ENCODE measurements at regions not wholly inside any gene's neighbourhood (a gene's known extent, or its start where the extent isn't known, plus 50 kb on each side); places are given as distances from the start of the nearest gene placed in this dataset.
"Not testable (repeated sequence)": the region's sequence is repeated elsewhere in the genome, so short reads cannot be mapped to it uniquely, and the experiment has no call there.

DNA sequence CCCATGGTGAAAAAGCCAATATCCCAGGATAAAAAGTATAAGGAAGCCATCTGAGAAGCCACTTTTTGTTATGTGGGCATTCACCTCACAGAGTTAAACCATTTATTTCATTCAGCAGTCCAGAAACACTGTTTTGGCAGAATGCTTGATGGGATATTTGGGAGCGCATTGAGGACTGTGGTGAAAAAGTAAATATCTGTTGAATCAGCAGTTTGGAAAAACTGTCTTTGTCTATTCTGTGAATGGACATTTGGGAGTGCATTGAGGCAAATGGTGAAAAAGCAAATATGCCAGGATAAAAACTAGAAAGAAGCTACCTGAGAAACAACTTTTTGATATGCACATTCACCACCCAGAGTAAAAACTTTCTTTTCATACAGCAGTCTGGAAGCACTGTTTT lies 276.2 kb upstream of the TRIM48 start:
- Histone ChIP-seq H3K27me3 (no peaks in the 10 kb centered on the region), H3K4me1 (no peaks in the 10 kb centered on the region), H3K4me3 (no peak overlapping the region), H3K36me3 (no peaks in the 10 kb centered on the region), H3K27ac (no peak overlapping the region), H3K9me3 (peaks cover 8% of the 10 kb centered on the region)
- TF ChIP-seq, protein P1, sequence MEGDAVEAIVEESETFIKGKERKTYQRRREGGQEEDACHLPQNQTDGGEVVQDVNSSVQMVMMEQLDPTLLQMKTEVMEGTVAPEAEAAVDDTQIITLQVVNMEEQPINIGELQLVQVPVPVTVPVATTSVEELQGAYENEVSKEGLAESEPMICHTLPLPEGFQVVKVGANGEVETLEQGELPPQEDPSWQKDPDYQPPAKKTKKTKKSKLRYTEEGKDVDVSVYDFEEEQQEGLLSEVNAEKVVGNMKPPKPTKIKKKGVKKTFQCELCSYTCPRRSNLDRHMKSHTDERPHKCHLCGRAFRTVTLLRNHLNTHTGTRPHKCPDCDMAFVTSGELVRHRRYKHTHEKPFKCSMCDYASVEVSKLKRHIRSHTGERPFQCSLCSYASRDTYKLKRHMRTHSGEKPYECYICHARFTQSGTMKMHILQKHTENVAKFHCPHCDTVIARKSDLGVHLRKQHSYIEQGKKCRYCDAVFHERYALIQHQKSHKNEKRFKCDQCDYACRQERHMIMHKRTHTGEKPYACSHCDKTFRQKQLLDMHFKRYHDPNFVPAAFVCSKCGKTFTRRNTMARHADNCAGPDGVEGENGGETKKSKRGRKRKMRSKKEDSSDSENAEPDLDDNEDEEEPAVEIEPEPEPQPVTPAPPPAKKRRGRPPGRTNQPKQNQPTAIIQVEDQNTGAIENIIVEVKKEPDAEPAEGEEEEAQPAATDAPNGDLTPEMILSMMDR (IDR thresholded peaks at IDR 0.05) = no peak
- ATAC-seq (no peak), DNase-seq (no peak)
- intact Hi-C loops (cut with DNase I) = no loop called here

DNA sequence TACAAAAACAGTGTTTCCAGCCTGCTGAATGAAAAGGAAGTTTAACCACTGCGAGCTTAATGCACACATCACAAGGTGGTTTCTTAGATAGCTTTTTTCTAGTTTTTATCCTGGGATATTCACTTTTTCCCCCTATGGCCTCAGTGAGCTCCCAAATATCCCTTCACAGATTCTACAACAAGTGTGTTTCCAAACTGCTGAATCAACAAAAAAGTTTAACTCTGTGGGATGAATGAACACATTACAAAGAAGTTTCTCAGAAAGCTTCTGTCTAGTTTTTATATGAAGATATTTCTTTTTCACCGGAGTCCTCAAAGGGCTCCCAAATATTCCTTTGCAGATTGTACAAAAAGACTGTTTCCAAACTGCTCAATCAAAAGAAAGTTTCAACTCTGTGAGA lies 233.1 kb upstream of the TRIM48 start:
- H3K9me3 ChIP-seq = peaks cover 33% of the 10 kb centered on the region
- H3K27me3 ChIP-seq; H3K4me1 ChIP-seq; intact Hi-C loops (cut with DNase I); DNase-seq; H3K36me3 ChIP-seq; ATAC-seq; H3K4me3 ChIP-seq; H3K27ac ChIP-seq: not testable (repeated sequence)

DNA sequence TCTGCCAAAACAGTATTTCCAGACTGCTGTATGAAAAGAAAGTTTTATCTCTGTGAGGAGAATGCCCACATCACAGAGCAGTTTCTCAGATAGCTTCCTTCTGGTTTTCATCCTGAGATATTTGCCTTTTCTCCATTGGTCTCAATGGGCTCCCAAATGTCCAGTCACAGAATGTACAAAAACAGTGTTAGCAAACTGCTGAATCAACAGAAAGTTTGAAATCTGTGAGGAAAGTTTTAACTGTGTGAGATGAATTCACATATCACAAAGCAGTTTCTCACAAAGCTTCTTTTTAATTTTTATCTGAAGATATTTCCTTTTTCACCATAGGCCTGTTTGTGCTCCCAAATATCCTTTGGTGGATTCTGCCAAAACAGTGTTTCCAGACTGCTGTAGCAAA lies 207.2 kb upstream of the TRIM48 start:
- no peak overlapping the region for H3K27ac ChIP-seq
- no peak overlapping the region for H3K4me3 ChIP-seq
- H3K36me3 ChIP-seq = no peaks in the 10 kb centered on the region
- no peak for DNase-seq
- no peaks in the 10 kb centered on the region for H3K27me3 ChIP-seq
- ATAC-seq = no peak
- intact Hi-C loops (cut with DNase I) = no loop called here
- TF ChIP-seq, protein P1 (IDR thresholded peaks at IDR 0.05) = no peak
- H3K4me1 ChIP-seq = no peaks in the 10 kb centered on the region
- peaks cover 57% of the 10 kb centered on the region for H3K9me3 ChIP-seq

DNA sequence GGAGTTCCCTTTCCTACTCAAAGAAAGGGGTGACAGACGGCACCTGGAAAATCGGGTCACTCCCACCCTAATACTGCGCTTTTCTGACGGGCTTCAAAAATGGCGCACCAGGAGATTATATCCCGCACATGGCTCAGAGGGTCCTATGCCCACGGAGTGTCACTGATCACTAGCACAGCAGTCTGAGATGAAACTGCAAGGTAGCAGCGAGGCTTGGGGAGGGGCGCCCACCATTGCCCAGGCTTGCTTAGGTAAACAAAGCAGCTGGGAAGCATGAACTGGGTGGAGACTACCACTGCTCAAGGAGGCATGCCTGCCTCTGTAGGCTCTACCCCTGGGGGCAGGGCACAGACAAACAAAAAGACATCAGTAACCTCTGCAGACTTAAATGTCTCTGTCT lies 177.4 kb upstream of the TRIM48 start:
- intact Hi-C loops (cut with DNase I); H3K9me3 ChIP-seq: not testable (repeated sequence)

DNA sequence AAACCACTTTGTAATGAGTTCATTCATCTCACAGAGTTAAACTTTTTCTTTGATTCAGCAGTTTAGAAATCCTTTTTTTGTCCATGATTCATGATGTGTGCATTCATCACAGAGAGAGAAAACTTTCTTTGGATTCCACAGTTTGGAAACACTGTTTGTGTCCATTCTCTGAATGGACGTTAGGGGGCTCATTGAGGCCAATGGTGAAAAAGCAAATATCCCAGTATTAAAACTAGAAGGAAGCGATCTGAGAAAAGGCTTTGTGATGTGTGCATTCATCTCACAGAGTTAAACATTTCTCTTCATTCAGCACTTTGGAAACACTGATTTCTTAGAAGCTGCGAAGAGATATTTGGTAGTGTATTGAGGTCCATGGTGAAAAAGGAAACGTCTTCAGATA lies 155.6 kb upstream of the TRIM48 start:
- Histone ChIP-seq H3K4me1 (no peaks in the 10 kb centered on the region), H3K36me3 (no peaks in the 10 kb centered on the region), H3K27ac (no peak overlapping the region), H3K27me3 (no peaks in the 10 kb centered on the region), H3K9me3 (peaks cover 26% of the 10 kb centered on the region), H3K4me3 (no peak overlapping the region)
- ATAC-seq (no peak), DNase-seq (no peak)
- intact Hi-C loops (cut with DNase I) = no loop called here
- TF ChIP-seq, protein P1 (IDR thresholded peaks at IDR 0.05) = no peak

More for the DNA sequence above, 177.4 kb upstream of the TRIM48 start:
- DNase-seq = peak; percentile 23
- not testable (repeated sequence) for H3K4me1 ChIP-seq, H3K27ac ChIP-seq, ATAC-seq, H3K36me3 ChIP-seq, H3K27me3 ChIP-seq, H3K4me3 ChIP-seq
